MM.1S (cell line): ENCODE measurements at regions not wholly inside any gene's neighbourhood (a gene's known extent, or its start where the extent isn't known, plus 50 kb on each side); places are given as distances from the start of the nearest gene placed in this dataset.

Experiments
- DNase-seq: peaks from one replicate; pipeline ENCODE4 v3.0.0-alpha.2; 2015
- H2AFZ ChIP-seq: fragments of 300-600 bp; sonication (generic); 2 replicates; pipeline ENCODE4 v1.6.0; 2016; ENCODE audit warnings: antibody characterized with exemption, low read length
- H3F3A ChIP-seq: fragments of 300-600 bp; sonication (generic); 2 replicates; pipeline ENCODE4 v1.6.1; 2016; ENCODE audit warnings: mild to moderate bottlenecking, antibody characterized with exemption, low read length, moderate library complexity, mixed read lengths; ENCODE audit not compliant: insufficient read depth
- H3K27ac ChIP-seq: fragments of 300-600 bp; sonication (generic); 2 replicates; pipeline ENCODE4 v1.5.1; 2016; ENCODE audit warnings: mild to moderate bottlenecking, low read length
- H3K27me3 ChIP-seq: fragments of 300-600 bp; sonication (generic); replicated peaks from 2 replicates; pipeline ENCODE4 v1.6.0; 2016; ENCODE audit warnings: low read length; ENCODE audit not compliant: insufficient read depth
- H3K36me3 ChIP-seq: fragments of 300-600 bp; sonication (generic); replicated peaks from 2 replicates; pipeline ENCODE4 v1.6.1; 2016; ENCODE audit warnings: mild to moderate bottlenecking, low read length, mixed read lengths; ENCODE audit not compliant: insufficient read depth
- H3K4me1 ChIP-seq: fragments of 300-600 bp; sonication (generic); 2 replicates; pipeline ENCODE4 v1.6.1; 2016; ENCODE audit warnings: low read length, mixed read lengths
- H3K4me2 ChIP-seq: fragments of 300-600 bp; sonication (generic); 2 replicates; pipeline ENCODE4 v1.6.0; 2016; ENCODE audit warnings: low read depth, low read length
- H3K4me3 ChIP-seq: fragments of 300-600 bp; sonication (generic); 2 replicates; pipeline ENCODE4 v1.5.1; 2016; ENCODE audit warnings: low read length, mixed read lengths
- H3K79me2 ChIP-seq: fragments of 300-600 bp; sonication (generic); 2 replicates; pipeline ENCODE4 v1.6.1; 2016; ENCODE audit warnings: mixed run types, low read length, mixed read lengths
- H3K9ac ChIP-seq: fragments of 300-600 bp; sonication (generic); 2 replicates; pipeline ENCODE4 v1.6.1; 2016; ENCODE audit warnings: low read length, mixed read lengths
- H3K9me2 ChIP-seq: fragments of 300-600 bp; sonication (generic); replicated peaks from 2 replicates; pipeline ENCODE4 v1.6.1; 2016; ENCODE audit warnings: mild to moderate bottlenecking, low read length, mixed read lengths; ENCODE audit not compliant: insufficient read depth
- H3K9me3 ChIP-seq: fragments of 300-600 bp; sonication (generic); replicated peaks from 2 replicates; pipeline ENCODE4 v1.6.1; 2016; ENCODE audit warnings: mild to moderate bottlenecking, low read length, mixed read lengths; ENCODE audit not compliant: insufficient read depth
- H4K20me1 ChIP-seq: fragments of 300-600 bp; sonication (generic); 2 replicates; pipeline ENCODE4 v1.6.1; 2016; ENCODE audit warnings: mild to moderate bottlenecking, low read length, moderate library complexity, mixed read lengths; ENCODE audit not compliant: insufficient read depth
- CTCF ChIP-seq: fragments of 300-600 bp; sonication (generic); IDR thresholded peaks from 2 replicates; pipeline ENCODE4 v1.5.1; 2016; ENCODE audit warnings: antibody characterized with exemption, low read length, mixed read lengths
- EZH2 ChIP-seq: fragments of 300-600 bp; sonication (generic); optimal IDR thresholded peaks from 2 replicates; pipeline ENCODE3; 2017; ENCODE audit warnings: low read depth, mild to moderate bottlenecking, antibody characterized with exemption, low read length, mixed read lengths
- EZH2phosphoT487 ChIP-seq: fragments of 300-600 bp; sonication (generic); IDR thresholded peaks from 2 replicates; pipeline ENCODE4 v1.6.1; 2018; ENCODE audit warnings: antibody characterized with exemption, low read length

- Histone ChIP-seq H3K9me3 (no peaks in the 10 kb centered on the region), H3K4me2 (no peak overlapping the region), H3K9ac (no peak overlapping the region), H3F3A (no peaks in the 10 kb centered on the region), H3K27me3 (no peaks in the 10 kb centered on the region), H3K4me3 (no peak overlapping the region), H3K36me3 (no peaks in the 10 kb centered on the region), H2AFZ (no peak overlapping the region), H3K79me2 (no peaks in the 10 kb centered on the region), H3K4me1 (no peaks in the 10 kb centered on the region), H3K27ac (no peak overlapping the region), H3K9me2 (no peaks in the 10 kb centered on the region), H4K20me1 (no peaks in the 10 kb centered on the region)
- no peak for TF ChIP-seq EZH2phosphoT487
- TF ChIP-seq CTCF = no peak
- TF ChIP-seq EZH2 = no peak
- DNase-seq = no peak
Observed at GRCh38 chr10:42937649-42938180, 139.2 kb upstream of the RET start.

DNA sequence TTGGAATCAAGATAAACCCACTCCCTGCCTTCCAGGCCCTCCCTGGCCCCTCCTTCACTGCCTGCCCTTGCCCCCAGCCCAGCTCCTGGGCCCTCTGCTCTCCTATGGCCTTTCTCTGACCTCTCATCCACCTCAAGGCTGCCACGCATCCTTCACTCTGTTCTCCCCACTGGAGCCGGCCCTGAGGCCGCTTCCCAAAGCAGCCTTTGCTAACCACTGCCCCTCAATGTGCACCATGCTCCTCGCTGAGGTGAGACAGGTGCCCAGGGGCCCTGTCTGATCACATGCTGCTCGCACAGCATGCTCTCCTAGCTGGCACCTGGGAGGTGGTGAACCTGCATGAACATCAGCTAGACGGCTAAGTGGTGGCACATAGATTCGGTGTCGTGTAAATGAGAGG lies 138.5 kb upstream of the RET start:
- Histone ChIP-seq H2AFZ (no peak overlapping the region), H3K9ac (no peak overlapping the region), H3K27ac (no peak overlapping the region), H3K4me1 (no peaks in the 10 kb centered on the region), H3K4me2 (peak overlapping the region; percentile 32; the same call in 1 of the 2 replicates), H3F3A (no peaks in the 10 kb centered on the region), H3K9me2 (no peaks in the 10 kb centered on the region), H3K36me3 (no peaks in the 10 kb centered on the region), H4K20me1 (no peaks in the 10 kb centered on the region), H3K9me3 (no peaks in the 10 kb centered on the region), H3K4me3 (no peak overlapping the region), H3K27me3 (no peaks in the 10 kb centered on the region), H3K79me2 (no peaks in the 10 kb centered on the region)
- TF ChIP-seq EZH2 = no peak
- no peak for TF ChIP-seq EZH2phosphoT487
- TF ChIP-seq CTCF = no peak
- no peak for DNase-seq

- TF ChIP-seq EZH2phosphoT487 (no peak), CTCF (no peak), EZH2 (no peak)
- no peaks in the 10 kb centered on the region for H3K36me3 ChIP-seq
- H2AFZ ChIP-seq = no peak overlapping the region
- no peak overlapping the region for H3K9ac ChIP-seq
- no peak overlapping the region for H3K27ac ChIP-seq
- H3K9me3 ChIP-seq = no peaks in the 10 kb centered on the region
- no peaks in the 10 kb centered on the region for H3F3A ChIP-seq
- H3K27me3 ChIP-seq = no peaks in the 10 kb centered on the region
- no peaks in the 10 kb centered on the region for H3K79me2 ChIP-seq
- DNase-seq = no peak
- no peaks in the 10 kb centered on the region for H4K20me1 ChIP-seq
- no peaks in the 10 kb centered on the region for H3K9me2 ChIP-seq
- H3K4me1 ChIP-seq = no peaks in the 10 kb centered on the region
- H3K4me3 ChIP-seq = no peak overlapping the region
- peak overlapping the region; percentile 32 for H3K4me2 ChIP-seq
Observed at GRCh38 chr10:42939237-42939636, 137.6 kb upstream of the RET start.
